OCI-LY1 (cell line): ENCODE measurements at regions not wholly inside any gene's neighbourhood (a gene's known extent, or its start where the extent isn't known, plus 50 kb on each side); places are given as distances from the start of the nearest gene placed in this dataset.

Experiments
- EZH2 ChIP-seq: fragments of 200-600 bp; sonication (generic), shearing (Covaris generic); IDR thresholded peaks from 2 replicates; pipeline ENCODE4 v1.8.0; 2017; ENCODE audit warnings: borderline replicate concordance, mixed run types, mild to moderate bottlenecking, antibody characterized with exemption, low read length, moderate library complexity, mixed read lengths
- TF ChIP-seq, protein P1 (sequence below): fragments of 200-600 bp; sonication (generic), shearing (Covaris generic); IDR thresholded peaks from 2 replicates; pipeline ENCODE4 v1.5.1; 2017; ENCODE audit warnings: mild to moderate bottlenecking, antibody characterized with exemption, low read length, moderate library complexity, mixed read lengths

DNA sequence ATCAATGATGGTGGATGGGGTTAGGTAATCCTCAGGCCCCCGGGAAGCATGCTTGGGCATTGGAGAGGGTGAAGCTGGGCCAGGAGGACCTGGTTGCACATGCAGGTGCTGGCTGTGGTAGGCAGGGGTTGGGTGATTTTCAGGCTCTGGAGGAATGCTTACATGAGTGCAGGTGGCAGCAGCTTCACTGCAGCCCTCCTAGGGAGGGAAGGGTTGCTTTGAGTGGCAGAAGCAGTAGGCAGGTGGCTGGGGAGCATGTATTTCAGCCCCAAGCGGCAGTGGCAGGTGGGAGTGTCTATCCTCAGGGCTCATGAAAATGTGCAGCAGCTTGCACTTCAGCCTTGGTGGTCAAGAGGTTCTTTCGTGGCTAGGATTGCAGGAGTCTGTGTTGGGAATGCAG, 230.0 kb upstream of the CTNNB1 start:
- TF ChIP-seq, protein P1, sequence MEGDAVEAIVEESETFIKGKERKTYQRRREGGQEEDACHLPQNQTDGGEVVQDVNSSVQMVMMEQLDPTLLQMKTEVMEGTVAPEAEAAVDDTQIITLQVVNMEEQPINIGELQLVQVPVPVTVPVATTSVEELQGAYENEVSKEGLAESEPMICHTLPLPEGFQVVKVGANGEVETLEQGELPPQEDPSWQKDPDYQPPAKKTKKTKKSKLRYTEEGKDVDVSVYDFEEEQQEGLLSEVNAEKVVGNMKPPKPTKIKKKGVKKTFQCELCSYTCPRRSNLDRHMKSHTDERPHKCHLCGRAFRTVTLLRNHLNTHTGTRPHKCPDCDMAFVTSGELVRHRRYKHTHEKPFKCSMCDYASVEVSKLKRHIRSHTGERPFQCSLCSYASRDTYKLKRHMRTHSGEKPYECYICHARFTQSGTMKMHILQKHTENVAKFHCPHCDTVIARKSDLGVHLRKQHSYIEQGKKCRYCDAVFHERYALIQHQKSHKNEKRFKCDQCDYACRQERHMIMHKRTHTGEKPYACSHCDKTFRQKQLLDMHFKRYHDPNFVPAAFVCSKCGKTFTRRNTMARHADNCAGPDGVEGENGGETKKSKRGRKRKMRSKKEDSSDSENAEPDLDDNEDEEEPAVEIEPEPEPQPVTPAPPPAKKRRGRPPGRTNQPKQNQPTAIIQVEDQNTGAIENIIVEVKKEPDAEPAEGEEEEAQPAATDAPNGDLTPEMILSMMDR = no peak
- TF ChIP-seq EZH2 = no peak
